Muscle of back (tissue), 3 donors: ENCODE measurements at regions not wholly inside any gene's neighbourhood (a gene's known extent, or its start where the extent isn't known, plus 50 kb on each side); places are given as distances from the start of the nearest gene placed in this dataset.
"Not testable (repeated sequence)": the region's sequence is repeated elsewhere in the genome, so short reads cannot be mapped to it uniquely, and the experiment has no call there.

Experiments
- DNase-seq, 3 donors: peaks; one replicate each; pipeline versions ENCODE4 v3.0.0 to v3.0.0-alpha.2; 2013

DNA sequence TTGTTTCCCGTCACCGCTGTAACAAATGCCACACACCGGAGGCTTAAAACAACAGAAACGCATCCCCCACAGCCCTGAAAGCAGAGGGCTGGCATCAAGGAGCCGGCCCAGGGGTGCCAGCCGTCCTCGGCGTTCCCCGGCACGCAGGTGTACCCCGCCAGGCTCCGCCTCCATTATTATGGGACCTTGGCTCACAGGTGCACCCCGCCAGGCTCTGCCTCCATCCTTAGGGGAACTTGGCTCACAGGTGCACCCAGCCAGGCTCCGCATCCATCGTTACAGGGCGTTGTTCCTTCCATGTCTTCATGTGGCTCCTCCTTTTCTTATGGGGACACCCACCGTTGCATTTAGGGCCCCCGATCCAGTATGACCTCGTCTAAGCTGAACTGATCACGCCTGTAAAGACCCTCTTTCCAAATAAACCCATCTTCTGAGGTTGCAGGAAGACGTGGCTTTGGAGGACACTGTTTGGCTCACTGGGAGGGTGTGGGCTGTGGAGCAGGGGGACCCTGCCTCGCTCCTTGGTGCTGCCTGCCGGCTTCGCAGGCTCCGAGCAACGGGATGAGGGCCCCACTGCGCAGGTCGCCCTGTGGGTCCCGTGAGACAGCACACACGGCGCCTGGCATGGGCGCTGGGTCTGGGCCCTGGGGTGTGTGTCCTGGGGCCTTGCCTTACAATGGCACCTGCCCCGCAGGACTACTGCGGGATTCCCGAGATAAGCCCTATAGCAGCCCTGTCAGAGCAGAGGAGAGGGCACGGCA lies 154.9 kb upstream of the ZNF469 start:
- not testable (repeated sequence) for DNase-seq

DNA sequence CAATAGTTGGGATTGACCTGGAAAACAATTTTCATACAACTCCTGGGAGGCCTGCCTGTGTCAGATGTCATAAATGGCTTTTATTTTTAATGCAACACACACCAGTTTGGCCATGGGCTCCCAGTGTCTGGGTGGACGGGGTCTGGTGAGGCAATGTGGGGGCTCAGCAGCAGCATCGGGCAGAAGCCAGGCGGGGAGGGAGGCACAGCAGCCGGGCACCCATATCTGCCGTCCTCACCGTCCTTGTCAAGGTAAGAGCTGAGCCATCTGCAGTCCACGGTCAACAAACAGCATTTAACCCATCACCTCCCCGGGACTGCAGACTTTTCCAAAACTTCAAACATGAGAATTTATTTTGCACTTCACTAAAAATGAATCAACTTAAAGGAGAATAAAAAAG lies 154.0 kb upstream of the ZNF469 start:
- DNase-seq = not testable (repeated sequence)

DNA sequence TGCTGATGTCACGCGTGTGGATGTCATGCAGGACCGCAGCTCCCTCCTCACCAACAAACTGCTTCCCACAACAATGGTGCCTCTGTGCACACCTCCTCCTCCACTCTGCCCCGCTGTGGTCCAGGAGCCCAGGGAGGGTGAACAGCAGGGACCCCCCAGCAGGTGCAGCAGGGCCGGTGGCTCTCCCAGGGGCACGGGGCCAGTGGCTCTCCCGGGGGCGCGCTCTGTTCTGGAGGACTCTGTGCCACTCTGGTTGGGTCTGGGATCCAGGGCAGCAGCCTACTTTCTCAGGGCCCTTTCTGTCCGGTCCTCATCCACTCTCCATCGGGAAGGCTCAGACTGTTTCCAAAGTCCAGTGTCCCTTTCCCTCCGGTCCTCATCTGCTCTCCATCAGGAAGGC lies 153.0 kb upstream of the ZNF469 start:
- not testable (repeated sequence) for DNase-seq

DNA sequence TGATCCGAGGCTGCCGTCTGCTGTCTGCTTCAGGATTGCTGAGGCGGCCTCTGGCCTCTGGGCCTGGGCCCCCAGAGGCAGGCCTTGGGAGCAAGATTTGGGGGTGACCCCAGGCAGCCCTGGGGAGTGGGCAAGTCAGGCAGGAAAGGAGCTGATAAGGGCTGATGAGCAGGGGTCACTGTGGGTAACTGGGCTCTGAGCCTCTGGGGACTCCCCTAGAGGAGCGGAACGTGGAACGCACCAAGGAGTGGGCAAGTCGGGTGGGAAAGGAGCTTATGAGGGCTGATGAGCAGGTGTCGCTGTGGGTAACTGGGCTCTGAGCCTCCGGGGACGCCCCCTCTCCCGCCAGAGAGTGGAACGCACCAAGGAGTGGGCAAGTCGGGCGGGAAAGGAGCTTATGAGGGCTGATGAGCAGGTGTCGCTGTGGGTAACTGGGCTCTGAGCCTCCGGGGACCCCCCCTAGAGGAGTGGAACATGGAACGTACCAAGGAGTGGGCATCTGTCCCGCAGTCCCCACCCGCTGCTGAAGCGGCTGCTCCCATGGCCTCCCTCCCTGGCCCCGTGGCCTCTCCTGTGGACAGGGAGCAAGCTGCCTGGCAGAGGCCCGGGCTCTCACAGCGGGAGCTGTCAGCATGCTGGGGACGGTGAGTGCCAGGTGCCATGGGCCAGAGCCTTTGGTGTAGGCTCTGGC lies 152.3 kb upstream of the ZNF469 start:
- DNase-seq = not testable (repeated sequence)

DNA sequence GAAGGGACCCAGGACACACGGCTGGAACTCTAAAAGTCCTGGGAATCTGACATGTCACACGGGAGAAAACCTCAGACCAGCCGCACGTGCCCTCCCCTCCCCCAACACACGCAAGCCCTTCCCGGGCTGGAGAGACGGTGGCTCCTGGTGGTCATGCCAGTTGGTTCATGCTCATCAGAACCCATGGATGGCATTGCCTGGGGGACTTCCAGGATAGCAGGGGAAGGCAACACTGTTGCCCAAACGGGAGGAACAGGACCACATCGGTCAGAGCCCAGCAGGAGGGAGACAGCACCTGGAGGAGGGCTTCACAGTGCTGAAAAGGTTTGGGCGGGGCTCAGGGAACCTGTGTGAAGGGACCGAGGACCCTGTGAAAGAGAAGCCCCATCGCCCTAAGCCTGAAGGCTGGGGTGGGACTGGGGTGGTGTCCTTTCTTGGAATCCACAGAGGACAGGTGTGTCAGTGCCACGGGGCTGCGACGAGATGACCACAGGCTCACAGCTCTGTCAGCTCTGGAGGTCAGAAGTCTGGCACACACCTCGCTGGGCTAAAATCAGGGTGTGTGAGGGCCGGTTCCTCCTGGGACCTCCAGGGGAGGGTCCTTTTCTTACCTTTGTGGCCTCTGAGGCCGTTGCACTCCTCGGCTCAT lies 151.7 kb upstream of the ZNF469 start:
- not testable (repeated sequence) for DNase-seq

DNA sequence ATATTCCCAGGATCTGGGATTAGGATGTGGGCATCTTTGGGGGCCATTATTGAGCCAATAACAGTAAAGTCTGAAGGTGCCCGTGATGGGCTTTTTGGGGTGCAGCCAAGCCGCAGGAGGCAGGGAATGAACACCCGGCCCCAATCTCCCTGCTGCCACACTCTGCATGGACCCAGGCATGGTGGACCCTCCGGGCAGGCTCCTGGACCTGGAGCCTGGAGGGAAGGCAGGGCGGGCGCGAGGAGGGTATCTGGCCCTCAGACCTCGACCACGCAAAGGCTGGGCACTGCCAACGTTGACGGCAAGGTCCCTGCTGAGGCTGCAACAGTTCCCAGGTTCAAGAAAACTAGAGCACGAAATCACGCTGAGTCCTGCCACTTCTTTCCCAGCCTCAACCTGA lies 150.9 kb upstream of the ZNF469 start:
- not testable (repeated sequence) for DNase-seq

DNA sequence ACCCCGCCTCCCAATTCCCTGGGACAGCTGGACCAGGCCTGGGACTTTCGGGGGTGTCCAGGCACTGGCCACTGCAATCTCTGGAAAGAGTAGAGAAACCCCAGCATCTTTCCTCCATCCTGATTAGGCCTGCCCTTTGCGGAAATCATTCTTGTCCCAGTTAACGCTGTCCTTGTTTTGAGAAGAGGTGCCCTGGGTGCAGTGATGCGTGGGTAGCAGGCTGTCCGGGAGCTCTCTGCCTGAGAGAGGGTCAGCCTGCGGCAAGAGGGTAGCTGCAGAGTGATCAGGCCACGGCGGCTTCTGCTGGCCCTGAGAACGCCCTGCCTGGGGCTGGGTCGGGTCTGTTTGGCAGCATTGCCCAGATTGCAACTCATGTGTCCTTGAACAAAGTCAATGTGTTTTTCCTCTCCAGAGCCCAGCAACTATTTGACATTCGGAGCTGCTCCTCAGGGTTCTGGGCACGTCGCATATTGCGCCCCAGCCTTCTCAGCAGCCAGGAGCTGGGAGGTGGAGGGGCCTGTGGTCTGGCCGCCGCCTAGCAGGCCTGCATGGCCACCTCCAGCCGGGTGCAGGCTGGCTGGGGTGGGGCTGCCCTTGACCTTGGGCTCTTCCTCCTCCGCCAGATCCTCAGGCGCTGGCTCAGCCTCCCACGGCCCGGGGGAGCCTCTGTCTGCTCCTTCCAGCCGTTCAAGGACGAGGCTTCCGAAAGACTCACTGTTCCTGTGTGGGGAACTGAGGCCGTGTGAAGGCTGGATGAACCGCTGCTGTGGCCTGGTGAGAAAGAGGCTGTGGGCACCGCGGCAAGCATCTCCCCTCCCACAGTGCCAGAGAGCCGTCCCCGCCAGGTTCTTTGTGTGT lies 150.1 kb upstream of the ZNF469 start:
- not testable (repeated sequence) for DNase-seq

DNA sequence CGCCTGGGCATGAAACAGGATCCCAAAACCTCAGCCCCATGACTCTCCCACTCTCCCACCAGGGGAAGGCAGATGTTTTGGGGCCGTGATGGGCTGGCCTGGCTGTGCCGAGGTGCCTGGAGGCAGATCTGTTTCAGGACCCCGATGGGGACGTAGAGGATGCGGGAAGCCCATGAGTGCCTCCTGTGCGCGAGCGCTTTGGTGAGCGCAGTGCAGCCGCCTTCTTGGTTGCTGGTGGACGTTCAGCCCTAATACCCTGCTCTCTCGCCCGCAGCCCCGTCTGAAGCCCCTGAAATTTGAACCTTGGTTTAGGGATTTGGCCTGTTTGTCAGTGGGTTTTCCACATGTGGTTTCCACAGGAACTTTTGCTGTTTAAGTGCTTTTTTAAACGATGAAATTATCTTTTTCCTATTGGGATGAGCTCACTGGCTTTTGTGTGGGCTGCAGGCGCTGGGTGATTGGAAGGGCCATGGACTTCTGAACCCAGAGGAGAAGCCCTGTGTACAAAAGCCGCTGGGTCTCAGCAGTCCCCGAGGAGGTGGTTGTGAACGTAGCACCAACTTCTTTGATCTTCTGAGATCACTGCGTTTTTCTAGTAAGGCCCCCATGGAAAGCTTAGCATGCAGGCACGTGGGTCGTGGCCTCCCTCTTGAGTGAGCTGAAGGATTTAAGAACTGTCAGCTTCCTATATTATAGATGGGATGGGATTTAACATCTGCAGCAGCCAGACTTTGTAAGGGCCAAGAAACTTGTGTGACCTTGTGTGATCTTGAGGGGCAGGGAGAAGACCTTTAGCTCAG lies 148.9 kb upstream of the ZNF469 start:
- not testable (repeated sequence) for DNase-seq

DNA sequence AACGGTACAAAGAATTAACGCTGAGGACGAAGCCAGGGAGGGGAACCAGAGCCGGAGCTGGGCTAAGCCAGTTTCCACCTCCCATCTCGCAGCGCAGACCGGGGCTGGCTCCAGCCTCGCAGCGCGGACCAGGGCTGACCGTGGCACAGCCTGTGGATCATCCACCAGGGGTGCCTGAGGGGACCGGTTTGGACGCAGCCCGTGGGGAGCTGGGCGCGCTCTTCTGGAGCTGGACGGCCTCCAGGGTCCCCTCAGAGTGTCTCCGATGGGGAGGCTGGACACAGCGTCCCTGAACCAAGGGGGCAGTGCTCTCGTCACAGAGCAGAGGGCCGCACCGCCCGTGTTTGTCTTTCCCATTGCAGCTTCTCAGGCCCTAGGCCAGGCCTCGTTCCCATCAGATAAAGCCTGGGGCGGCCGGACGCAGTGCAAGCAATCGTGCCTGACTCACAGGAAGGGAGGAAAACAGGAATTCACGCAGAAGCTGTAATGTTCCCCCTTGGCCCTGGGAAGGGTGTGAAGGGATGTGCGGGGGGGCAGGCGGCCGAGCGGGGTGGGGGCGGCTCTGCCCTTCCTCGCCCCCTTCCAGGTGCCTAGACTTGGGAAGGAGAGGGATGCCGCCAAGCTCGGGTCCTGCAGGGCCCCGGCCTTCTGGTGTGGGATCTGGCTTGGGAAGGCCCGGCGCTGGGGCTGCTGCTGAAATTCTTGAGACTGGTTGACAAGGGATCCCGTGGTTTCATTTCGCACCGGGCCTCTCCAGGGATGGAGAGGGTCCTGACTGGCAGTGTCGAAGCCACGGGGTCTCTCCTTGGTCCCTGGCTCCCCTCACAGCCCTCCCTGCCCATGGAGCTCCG lies 148.1 kb upstream of the ZNF469 start:
- DNase-seq = peak in 1 of 3 donors; percentile 78

DNA sequence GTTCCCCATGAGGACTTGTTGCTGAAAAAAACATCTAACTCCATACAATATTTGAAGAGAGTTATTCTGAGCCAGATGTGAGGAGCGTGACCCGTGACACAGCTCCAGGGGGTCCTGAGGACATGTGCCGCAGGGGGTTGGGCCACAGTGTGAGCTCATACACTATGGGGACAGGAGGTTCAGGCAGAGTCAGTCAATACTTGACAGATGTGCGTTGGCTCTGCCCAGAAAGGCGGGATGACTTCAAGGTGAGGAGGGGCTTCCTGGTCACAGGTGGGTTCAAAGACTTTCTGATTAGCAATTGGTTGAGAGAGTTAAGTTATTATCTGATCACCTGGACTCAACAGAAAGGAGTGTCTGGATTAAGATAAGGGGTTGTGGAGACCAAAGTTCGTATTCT lies 147.1 kb upstream of the ZNF469 start:
- DNase-seq = not testable (repeated sequence)

DNA sequence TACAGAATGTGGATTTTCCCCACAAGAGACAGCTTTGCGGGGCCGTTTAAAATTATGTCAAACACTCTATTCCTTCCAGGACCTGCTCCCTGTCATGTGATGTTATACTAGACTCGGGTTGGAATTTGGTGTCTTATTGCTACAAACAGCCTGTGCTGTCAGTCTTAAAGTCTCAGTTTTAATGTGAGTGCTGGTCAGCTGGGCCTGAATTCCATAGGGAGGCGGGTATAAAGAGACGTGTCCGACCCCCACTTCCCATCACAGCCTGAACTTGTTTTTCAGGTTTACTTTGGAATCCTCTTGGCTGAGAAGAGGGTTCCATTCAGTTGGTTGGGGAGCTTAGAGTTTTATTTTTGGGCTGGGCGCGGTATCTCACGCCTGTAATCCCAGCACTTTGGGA lies 146.5 kb upstream of the ZNF469 start:
- not testable (repeated sequence) for DNase-seq

DNA sequence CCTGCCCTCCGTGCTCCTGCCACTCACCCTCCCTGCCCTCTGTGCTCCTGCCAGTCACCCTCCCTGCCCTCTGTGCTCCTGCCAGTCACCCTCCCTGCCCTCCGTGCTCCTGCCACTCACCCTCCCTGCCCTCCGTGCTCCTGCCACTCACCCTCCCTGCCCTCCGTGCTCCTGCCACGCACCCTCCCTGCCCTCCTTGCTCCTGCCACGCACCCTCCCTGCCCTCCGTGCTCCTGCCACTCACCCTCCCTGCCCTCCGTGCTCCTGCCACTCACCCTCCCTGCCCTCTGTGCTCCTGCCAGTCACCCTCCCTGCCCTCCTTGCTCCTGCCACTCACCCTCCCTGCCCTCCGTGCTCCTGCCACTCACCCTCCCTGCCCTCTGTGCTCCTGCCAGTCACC lies 145.4 kb upstream of the ZNF469 start:
- DNase-seq = not testable (repeated sequence)

DNA sequence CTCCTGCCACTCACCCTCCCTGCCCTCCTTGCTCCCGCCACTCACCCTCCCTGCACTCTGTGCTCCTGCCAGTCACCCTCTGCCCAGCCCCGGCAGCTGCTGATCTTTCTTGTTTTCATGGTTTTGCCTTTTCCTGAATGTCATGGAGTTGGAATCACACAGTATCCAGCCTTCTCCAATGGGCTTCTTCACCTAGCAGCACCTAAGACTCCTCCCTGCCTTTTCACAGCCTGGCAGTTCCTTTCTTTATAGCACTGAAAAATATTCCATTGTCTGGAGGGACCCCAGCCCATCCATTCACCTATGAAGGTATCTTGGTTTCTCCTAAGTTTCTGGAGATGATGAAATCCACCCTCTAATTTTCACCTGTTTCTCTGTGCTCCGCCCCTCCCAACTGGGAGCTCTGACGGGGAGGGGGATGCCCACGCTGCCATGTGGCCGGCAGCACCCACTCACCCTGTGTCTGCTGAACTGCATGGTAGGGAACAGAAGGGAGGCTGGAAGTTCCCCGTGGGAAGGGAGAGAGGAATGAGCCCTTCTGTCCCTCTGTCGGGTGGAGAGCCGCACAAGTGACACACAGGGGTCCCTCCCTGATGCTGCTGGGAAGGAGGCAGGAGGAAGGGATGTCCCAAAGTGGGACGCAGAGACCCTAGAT lies 144.9 kb upstream of the ZNF469 start:
- not testable (repeated sequence) for DNase-seq

DNA sequence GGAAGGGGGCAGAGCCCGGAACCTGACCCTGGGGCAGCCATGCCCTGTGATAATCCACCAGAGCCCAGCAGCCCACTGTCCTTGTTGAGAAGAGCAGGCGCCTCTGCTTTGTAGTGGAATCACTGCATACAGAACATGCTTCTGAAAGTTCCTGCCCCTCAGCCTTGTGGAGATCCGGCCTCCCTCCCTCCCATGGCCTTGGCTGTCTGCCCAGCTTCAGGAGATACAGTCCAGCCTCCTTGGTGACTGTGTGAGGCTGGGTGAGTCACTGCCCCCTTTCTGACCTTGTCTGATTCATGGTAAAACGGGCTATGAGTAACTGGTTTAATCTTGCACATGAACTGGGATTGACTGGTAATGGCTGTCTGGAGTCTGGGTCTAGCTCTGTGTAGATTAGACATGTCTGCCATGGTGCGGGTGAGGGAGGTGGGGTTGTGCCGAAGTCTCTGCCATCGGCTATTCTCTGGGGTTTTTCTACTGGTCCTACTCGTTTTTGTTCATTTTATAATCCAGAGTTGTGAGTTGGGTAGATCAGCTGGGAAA lies 144.0 kb upstream of the ZNF469 start:
- peak; percentile 80 to 96 (median 86) for DNase-seq

DNA sequence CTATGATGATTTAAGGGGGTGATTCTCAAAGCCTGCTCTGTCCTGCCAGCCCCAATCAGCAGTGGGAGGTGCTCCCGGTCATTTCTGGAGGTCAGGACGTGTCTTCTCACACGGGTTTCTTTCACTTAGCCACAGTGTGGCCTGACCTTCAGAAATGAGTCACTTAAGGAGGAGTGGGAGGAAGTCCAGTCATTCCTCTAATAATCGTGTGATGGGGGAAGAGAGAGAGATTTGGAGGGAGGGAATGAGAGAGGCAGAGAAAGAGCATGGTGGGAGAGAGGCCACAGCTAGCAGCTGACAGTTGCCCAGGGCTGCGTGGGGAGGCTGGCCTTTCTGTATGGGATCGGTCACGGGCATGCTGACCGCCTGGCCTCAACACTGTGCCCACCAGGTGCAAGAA lies 142.6 kb upstream of the ZNF469 start:
- peak in 1 of 3 donors; percentile 39 for DNase-seq

DNA sequence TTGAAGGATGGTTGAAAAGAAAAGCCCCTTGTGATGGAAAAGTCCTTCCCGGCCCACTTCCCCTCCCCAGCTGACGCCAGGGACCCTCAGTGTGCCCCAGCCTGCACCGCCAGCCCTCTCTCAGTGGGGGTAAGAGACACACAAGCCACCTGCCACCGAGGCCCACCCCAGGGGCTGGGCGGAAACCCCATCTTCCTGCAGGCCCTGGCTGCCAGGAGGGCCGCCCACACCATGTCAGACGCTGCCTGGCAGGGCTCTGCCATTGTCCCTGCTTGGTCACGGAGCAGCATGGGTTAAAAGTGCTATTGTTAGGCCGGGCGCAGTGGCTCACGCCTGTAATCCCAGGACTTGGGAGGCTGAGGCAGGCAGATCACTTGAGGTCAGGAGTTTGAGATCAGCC lies 142.0 kb upstream of the ZNF469 start:
- DNase-seq = not testable (repeated sequence)

DNA sequence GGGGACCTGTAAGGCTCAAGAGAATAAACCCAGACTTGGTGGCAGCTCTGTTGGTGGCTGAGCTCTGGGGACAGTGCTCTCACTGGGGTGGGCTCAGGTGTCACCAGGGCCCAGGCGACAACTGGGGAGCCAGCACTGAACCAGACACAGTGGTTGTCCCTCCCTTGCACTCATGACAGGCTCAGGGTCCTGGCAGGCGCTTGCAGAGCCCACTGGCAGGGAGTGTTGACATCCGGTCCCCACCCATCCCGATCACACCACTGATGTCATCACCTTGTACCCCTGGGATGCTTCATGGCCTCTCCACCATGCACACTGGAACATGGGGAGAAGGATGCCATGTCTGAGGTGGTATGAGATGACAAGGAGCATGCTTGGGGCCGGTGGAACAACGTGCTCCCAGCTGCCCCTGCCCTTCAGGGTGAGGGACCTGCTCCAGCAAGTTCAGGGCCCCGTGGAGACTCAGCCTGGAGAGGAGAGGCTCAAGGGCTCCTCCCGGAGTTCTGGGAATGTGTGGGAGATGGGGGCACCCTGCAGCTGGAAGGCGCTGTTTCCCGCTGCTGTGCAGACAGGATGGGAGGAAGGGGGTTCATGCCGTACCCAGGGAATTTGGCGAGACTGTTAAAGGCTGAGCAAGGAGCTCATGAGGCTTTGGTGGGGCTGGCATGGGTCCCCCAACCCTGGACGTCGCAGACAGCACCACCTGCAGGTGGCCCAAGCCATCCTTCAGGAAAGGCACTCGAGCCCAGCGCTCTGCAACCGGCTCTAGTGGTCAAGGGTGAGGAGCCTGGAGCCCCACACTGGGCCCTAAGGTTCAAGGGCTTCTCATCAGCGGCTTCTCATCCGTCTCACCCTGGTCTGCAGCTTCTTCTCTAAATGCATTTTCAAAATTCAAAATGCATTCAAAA lies 141.1 kb upstream of the ZNF469 start:
- DNase-seq = not testable (repeated sequence)
